HUES6 (cell line): ENCODE measurements at regions not wholly inside any gene's neighbourhood (a gene's known extent, or its start where the extent isn't known, plus 50 kb on each side); places are given as distances from the start of the nearest gene placed in this dataset.

Source experiments
- H3K27ac ChIP-seq: 2 replicates; pipeline ENCODE4 v1.7.0; 2013; ENCODE audit warnings: low read depth, mild to moderate bottlenecking, low read length, inconsistent platforms
- H3K27me3 ChIP-seq: 2 replicates; pipeline ENCODE4 v1.6.1; 2013; ENCODE audit warnings: low read length; ENCODE audit not compliant: control insufficient read depth, insufficient read depth
- H3K36me3 ChIP-seq: 2 replicates; pipeline ENCODE4 v1.6.1; 2013; ENCODE audit warnings: low read length; ENCODE audit not compliant: control insufficient read depth, insufficient read depth
- H3K4me1 ChIP-seq: 2 replicates; pipeline ENCODE4 v1.6.1; 2013; ENCODE audit warnings: low read length; ENCODE audit not compliant: control insufficient read depth, insufficient read depth
- H3K4me3 ChIP-seq: 2 replicates; pipeline ENCODE4 v1.5.1; 2013; ENCODE audit warnings: low read depth, low read length
- H3K9ac ChIP-seq: one replicate; pipeline ENCODE4 v1.6.1; 2013; ENCODE audit warnings: mild to moderate bottlenecking, low read length
- H3K9me3 ChIP-seq: 2 replicates; pipeline ENCODE4 v1.6.1; 2013; ENCODE audit warnings: low read depth, low read length; ENCODE audit not compliant: control insufficient read depth, insufficient read depth

DNA sequence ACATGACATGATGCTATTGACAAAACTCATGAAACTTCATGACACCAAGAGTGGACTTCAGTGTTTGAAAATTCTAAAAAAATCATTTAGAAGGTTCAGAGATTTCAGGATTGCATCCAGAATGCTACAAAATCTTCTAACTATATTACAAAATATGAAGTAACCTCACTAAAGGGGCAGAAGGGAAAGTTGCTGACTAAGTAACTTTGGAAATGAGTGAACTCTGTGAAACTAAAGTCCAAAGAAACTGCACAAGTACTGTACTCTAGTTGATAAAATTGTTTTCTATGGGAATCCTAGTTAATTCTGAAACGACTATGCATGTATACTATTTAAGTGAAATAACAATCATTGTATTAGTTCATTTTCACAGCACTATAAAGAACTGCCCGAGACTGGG, 184.4 kb downstream of the LYPLAL1 start:
- no peaks in the 10 kb centered on the region for H3K9me3 ChIP-seq
- H3K27me3 ChIP-seq = no peaks in the 10 kb centered on the region
- H3K9ac ChIP-seq = no peak overlapping the region
- H3K36me3 ChIP-seq = no peaks in the 10 kb centered on the region
- no peak overlapping the region for H3K4me3 ChIP-seq
- no peaks in the 10 kb centered on the region for H3K4me1 ChIP-seq
- H3K27ac ChIP-seq = no peak overlapping the region

DNA sequence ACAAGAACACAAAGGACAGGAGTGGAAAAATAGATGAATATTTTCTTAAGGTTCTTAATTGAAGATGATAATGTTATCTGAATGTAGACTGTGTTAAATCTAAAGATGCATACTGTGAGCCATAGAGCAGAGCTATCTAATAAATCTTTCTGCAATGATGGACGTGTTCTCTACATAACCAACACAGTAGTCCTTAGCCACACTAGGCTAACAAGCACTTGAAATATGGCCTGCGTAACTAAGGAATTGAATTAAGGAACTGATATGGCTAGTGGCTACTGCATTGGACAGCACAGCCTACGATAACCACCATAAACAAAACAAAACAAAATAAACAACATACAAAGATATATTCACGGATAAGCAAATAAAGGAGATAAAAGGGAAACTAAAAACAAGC, 181.3 kb downstream of the LYPLAL1 start:
- H3K36me3 ChIP-seq = no peaks in the 10 kb centered on the region
- no peaks in the 10 kb centered on the region for H3K9me3 ChIP-seq
- H3K9ac ChIP-seq = no peak overlapping the region
- H3K4me3 ChIP-seq = no peak overlapping the region
- no peaks in the 10 kb centered on the region for H3K4me1 ChIP-seq
- no peak overlapping the region for H3K27ac ChIP-seq
- H3K27me3 ChIP-seq = no peaks in the 10 kb centered on the region

GRCh38 chr1:219352961-219353651, 179.4 kb downstream of the LYPLAL1 start:
- Histone ChIP-seq H3K4me1 (no peaks in the 10 kb centered on the region), H3K9ac (no peak overlapping the region), H3K4me3 (no peak overlapping the region), H3K9me3 (no peaks in the 10 kb centered on the region), H3K27me3 (no peaks in the 10 kb centered on the region), H3K36me3 (no peaks in the 10 kb centered on the region), H3K27ac (no peak overlapping the region)

- Histone ChIP-seq H3K36me3 (no peaks in the 10 kb centered on the region), H3K27me3 (no peaks in the 10 kb centered on the region)
Measured at GRCh38 chr1:219350172-219350931, 176.7 kb downstream of the LYPLAL1 start.

DNA sequence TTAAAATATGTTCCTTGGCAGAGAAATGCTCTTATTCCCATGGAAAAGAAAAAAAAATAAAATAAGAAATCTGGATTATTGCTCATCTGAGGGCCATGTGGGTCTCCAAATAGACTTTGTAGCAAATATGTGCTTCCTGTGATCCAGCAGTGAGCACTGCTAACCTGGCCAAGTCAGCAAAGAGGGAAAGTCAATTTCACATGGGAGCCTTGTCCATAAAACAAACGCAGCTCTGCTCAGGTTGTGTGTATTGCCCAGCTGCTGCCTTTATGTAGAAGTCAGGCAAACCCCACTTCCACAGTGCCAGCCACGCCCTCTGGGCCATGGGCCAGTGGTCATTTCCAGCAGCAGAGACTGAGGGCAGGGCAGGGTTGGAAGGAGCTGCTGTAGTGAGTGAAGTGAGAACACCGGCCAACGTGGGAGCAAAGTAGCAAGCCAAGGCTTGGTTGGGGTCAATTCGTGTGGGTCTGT, 174.3 kb downstream of the LYPLAL1 start:
- Histone ChIP-seq H3K36me3 (no peaks in the 10 kb centered on the region), H3K9ac (no peak overlapping the region), H3K9me3 (peaks cover 11% of the 10 kb centered on the region), H3K27me3 (no peaks in the 10 kb centered on the region), H3K4me1 (no peaks in the 10 kb centered on the region), H3K4me3 (no peak overlapping the region), H3K27ac (no peak overlapping the region)

More at GRCh38 chr1:219350172-219350931, 176.7 kb downstream of the LYPLAL1 start:
- H3K9me3 ChIP-seq = peaks cover 11% of the 10 kb centered on the region
- H3K4me3 ChIP-seq = no peak overlapping the region
- H3K27ac ChIP-seq = no peak overlapping the region
- H3K4me1 ChIP-seq = no peaks in the 10 kb centered on the region
- H3K9ac ChIP-seq = no peak overlapping the region

GRCh38 chr1:219347376-219347775, 173.7 kb downstream of the LYPLAL1 start:
- Histone ChIP-seq H3K27ac (no peak overlapping the region), H3K4me3 (no peak overlapping the region), H3K27me3 (no peaks in the 10 kb centered on the region), H3K9me3 (peaks cover 11% of the 10 kb centered on the region), H3K4me1 (no peaks in the 10 kb centered on the region), H3K9ac (no peak overlapping the region), H3K36me3 (no peaks in the 10 kb centered on the region)

- Histone ChIP-seq H3K4me3 (no peak overlapping the region), H3K27ac (no peak overlapping the region), H3K9me3 (peaks cover 11% of the 10 kb centered on the region), H3K36me3 (no peaks in the 10 kb centered on the region), H3K4me1 (no peaks in the 10 kb centered on the region), H3K27me3 (no peaks in the 10 kb centered on the region), H3K9ac (no peak overlapping the region)
Measured at GRCh38 chr1:219345953-219346352, 172.3 kb downstream of the LYPLAL1 start.

GRCh38 chr1:219342836-219343235, 169.2 kb downstream of the LYPLAL1 start:
- Histone ChIP-seq H3K9ac (no peak overlapping the region), H3K36me3 (no peaks in the 10 kb centered on the region), H3K27me3 (no peaks in the 10 kb centered on the region), H3K4me3 (no peak overlapping the region), H3K27ac (no peak overlapping the region), H3K4me1 (no peaks in the 10 kb centered on the region), H3K9me3 (peaks cover 11% of the 10 kb centered on the region)

DNA sequence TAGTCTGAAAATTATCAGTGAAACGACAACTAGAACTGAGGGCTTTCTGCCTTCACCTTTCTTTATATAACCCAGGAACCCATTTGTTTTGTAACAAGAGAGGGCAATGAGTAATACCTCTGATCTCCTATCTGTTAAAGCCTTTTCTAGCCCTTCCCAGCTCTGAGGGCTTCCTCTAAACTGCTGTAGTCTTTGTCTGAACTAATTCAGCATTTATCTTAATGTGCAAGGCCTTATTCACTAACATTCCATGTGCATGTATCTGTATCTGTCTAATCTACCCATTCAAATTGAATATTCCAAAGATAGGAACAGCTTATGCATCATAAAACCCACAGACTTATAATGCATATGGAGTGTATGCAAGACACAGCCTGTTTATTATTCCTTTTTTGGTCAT, 167.1 kb downstream of the LYPLAL1 start:
- Histone ChIP-seq H3K9me3 (peaks cover 5% of the 10 kb centered on the region), H3K27me3 (no peaks in the 10 kb centered on the region), H3K4me3 (no peak overlapping the region), H3K27ac (no peak overlapping the region), H3K36me3 (no peaks in the 10 kb centered on the region), H3K4me1 (no peaks in the 10 kb centered on the region), H3K9ac (no peak overlapping the region)

GRCh38 chr1:219339466-219339865, 165.8 kb downstream of the LYPLAL1 start:
- H3K4me1 ChIP-seq = no peaks in the 10 kb centered on the region
- no peak overlapping the region for H3K4me3 ChIP-seq
- no peak overlapping the region for H3K27ac ChIP-seq
- no peaks in the 10 kb centered on the region for H3K36me3 ChIP-seq
- no peak overlapping the region for H3K9ac ChIP-seq
- H3K27me3 ChIP-seq = no peaks in the 10 kb centered on the region
- no peaks in the 10 kb centered on the region for H3K9me3 ChIP-seq

- Histone ChIP-seq H3K36me3 (no peaks in the 10 kb centered on the region), H3K4me3 (no peak overlapping the region), H3K4me1 (no peaks in the 10 kb centered on the region), H3K27ac (no peak overlapping the region), H3K27me3 (no peaks in the 10 kb centered on the region), H3K9ac (no peak overlapping the region), H3K9me3 (no peaks in the 10 kb centered on the region)
Measured at GRCh38 chr1:219337588-219337987, 163.9 kb downstream of the LYPLAL1 start.
